DND-41 (cell line): ENCODE measurements at regions not wholly inside any gene's neighbourhood (a gene's known extent, or its start where the extent isn't known, plus 50 kb on each side); places are given as distances from the start of the nearest gene placed in this dataset.

Source experiments
- ATAC-seq: fragments of 200-7000 bp; cut with Tn5 transposase; 3 replicates; pipeline ENCODE4 v1.9.1; 2021; ENCODE audit warnings: low read depth; ENCODE audit not compliant: insufficient read depth
- DNase-seq: peaks from one replicate; pipeline ENCODE4 v3.0.0-alpha.2; 2020
- H2AFZ ChIP-seq: 2 replicates; pipeline ENCODE4 v1.6.0; 2012; ENCODE audit warnings: low read depth, low read length
- H3K27ac ChIP-seq: 2 replicates; pipeline ENCODE4 v1.5.1; 2012; ENCODE audit warnings: low read length, inconsistent platforms
- H3K27me3 ChIP-seq: fragments of 200-600 bp; sonication (generic); 2 replicates; pipeline ENCODE4 v1.6.0; 2012; ENCODE audit warnings: low read length, mild to moderate bottlenecking, inconsistent platforms; ENCODE audit not compliant: insufficient read depth, poor library complexity
- H3K36me3 ChIP-seq: 2 replicates; pipeline ENCODE4 v1.5.1; 2012; ENCODE audit warnings: low read length, inconsistent platforms; ENCODE audit not compliant: insufficient read depth
- H3K4me1 ChIP-seq: 2 replicates; pipeline ENCODE4 v1.5.1; 2012; ENCODE audit warnings: mild to moderate bottlenecking, low read length; ENCODE audit not compliant: insufficient read depth
- H3K4me2 ChIP-seq: 2 replicates; pipeline ENCODE4 v1.6.0; 2012; ENCODE audit warnings: mild to moderate bottlenecking, moderate library complexity, low read length, inconsistent platforms; ENCODE audit not compliant: insufficient read depth
- H3K4me3 ChIP-seq, 2 experiments: fragments of 200-600 bp in 1 of 2; shearing (Covaris generic) in 1 of 2; 2 replicates each; pipeline ENCODE4 v1.5.1; 2012 to 2016; ENCODE audit warnings: inconsistent platforms in 2 of 2, low read length in 2 of 2, mild to moderate bottlenecking in 2 of 2, low read depth in 1 of 2, moderate library complexity in 1 of 2
- H3K79me2 ChIP-seq: 2 replicates; pipeline ENCODE4 v1.6.0; 2012; ENCODE audit warnings: low read length, inconsistent platforms; ENCODE audit not compliant: insufficient read depth
- H3K9ac ChIP-seq: 2 replicates; pipeline ENCODE4 v1.6.0; 2012; ENCODE audit warnings: low read depth, mild to moderate bottlenecking, inconsistent platforms, low read length, moderate library complexity
- H3K9me3 ChIP-seq: 2 replicates; pipeline ENCODE4 v1.5.1; 2012; ENCODE audit warnings: low read length, moderate library complexity, mild to moderate bottlenecking, inconsistent platforms; ENCODE audit not compliant: insufficient read depth, severe bottlenecking
- H4K20me1 ChIP-seq: 2 replicates; pipeline ENCODE4 v1.6.0; 2012; ENCODE audit warnings: low read length; ENCODE audit not compliant: insufficient read depth
- EZH2 ChIP-seq: IDR thresholded peaks from 3 replicates; pipeline ENCODE4 v1.6.1; 2012; ENCODE audit warnings: borderline replicate concordance, low read depth, mild to moderate bottlenecking, moderate library complexity, low read length, inconsistent platforms; ENCODE audit not compliant: severe bottlenecking
- TF ChIP-seq, protein P1 (sequence below): IDR thresholded peaks from 2 replicates; pipeline ENCODE4 v1.5.1; 2012; ENCODE audit warnings: borderline replicate concordance, low read length, moderate library complexity, mild to moderate bottlenecking; ENCODE audit not compliant: poor library complexity, severe bottlenecking; ENCODE audit errors: extremely low read depth

DNA sequence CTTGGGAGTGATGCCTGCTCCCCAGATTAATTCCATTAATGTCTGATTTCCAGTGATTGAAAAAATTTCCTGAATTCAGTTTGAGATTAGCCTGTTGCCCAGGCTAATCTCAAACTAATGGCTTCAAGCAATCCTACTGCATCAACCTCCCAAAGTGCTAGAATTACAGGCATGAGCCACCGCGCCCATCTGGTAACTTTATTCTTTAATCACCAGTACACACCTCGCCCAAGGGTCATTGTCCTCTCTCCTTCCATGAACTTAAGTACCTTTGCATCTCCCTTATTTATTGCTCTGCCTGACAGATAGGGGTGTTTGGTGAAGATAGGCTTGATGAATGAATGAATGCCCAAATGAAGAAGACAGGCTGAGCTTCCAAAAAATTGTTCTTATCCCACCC lies 366.5 kb downstream of the SIPA1L2 start:
- Histone ChIP-seq H3K9me3 (no peaks in the 10 kb centered on the region), H3K36me3 (no peaks in the 10 kb centered on the region), H3K27ac (no peak overlapping the region), H3K9ac (no peak overlapping the region), H2AFZ (no peak overlapping the region), H3K4me1 (peaks cover 6% of the 10 kb centered on the region; the same call in 1 of the 2 replicates), H3K4me3 (no peak overlapping the region), H3K4me2 (no peak overlapping the region), H3K79me2 (no peaks in the 10 kb centered on the region), H3K27me3 (peaks cover 10% of the 10 kb centered on the region), H4K20me1 (no peaks in the 10 kb centered on the region)
- ATAC-seq: no peak
- DNase-seq: no peak
- TF ChIP-seq EZH2: no peak
- TF ChIP-seq, protein P1, sequence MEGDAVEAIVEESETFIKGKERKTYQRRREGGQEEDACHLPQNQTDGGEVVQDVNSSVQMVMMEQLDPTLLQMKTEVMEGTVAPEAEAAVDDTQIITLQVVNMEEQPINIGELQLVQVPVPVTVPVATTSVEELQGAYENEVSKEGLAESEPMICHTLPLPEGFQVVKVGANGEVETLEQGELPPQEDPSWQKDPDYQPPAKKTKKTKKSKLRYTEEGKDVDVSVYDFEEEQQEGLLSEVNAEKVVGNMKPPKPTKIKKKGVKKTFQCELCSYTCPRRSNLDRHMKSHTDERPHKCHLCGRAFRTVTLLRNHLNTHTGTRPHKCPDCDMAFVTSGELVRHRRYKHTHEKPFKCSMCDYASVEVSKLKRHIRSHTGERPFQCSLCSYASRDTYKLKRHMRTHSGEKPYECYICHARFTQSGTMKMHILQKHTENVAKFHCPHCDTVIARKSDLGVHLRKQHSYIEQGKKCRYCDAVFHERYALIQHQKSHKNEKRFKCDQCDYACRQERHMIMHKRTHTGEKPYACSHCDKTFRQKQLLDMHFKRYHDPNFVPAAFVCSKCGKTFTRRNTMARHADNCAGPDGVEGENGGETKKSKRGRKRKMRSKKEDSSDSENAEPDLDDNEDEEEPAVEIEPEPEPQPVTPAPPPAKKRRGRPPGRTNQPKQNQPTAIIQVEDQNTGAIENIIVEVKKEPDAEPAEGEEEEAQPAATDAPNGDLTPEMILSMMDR: no peak

DNA sequence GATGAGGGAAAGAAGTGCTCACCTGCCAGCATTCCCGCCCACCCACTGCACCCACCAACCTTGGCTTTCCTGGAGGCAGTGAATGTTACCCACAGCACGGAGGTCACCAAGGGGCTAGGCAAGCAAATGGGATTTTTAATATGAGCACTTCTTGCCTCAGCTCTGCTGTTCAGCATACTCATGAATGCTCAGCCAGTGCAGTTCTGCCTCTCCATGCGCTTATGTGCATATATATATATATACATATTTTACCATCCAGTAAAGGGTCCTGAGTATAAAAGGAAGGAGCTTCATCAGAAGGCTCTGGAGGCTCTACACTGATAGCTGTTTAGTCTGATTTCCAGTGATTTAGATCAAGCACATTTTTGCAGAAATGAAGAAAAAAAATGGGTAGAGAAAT lies 366.9 kb downstream of the SIPA1L2 start:
- TF ChIP-seq EZH2: no peak
- TF ChIP-seq, protein P1: no peak

DNA sequence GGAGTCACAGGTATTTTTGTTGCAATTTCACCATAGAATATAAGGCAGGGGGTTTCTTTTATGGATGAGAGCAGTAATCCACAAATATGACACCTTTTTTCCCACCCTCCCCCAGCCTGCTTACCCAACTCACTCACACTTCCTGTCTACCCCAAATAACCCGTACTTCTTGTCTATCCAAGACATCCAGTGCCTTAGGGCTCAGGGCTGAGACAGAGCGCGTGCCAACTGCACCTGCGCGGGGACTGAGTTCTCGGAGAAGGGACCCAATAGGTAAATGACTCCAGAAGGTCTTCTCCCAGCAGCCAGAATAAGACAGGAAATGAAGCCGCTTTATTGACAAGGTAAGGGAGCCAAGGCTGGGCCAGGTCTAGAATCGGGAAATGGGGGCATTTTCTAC lies 369.1 kb downstream of the SIPA1L2 start:
- H3K4me3 ChIP-seq: no peak overlapping the region
- H3K9ac ChIP-seq: no peak overlapping the region
- no peak overlapping the region for H2AFZ ChIP-seq
- H3K36me3 ChIP-seq: no peaks in the 10 kb centered on the region
- H3K27ac ChIP-seq: no peak overlapping the region
- TF ChIP-seq, protein P1: no peak
- TF ChIP-seq EZH2: no peak
- DNase-seq (no peak), ATAC-seq (peak; percentile 39; the same call in 1 of the 3 replicates)
- peaks cover 6% of the 10 kb centered on the region; the same call in 1 of the 2 replicates for H3K4me1 ChIP-seq
- H3K9me3 ChIP-seq: no peaks in the 10 kb centered on the region
- no peak overlapping the region for H3K4me2 ChIP-seq
- H3K79me2 ChIP-seq: no peaks in the 10 kb centered on the region
- H3K27me3 ChIP-seq: peaks cover 10% of the 10 kb centered on the region
- no peaks in the 10 kb centered on the region for H4K20me1 ChIP-seq

More for the DNA sequence above, 366.9 kb downstream of the SIPA1L2 start:
- no peaks in the 10 kb centered on the region for H3K9me3 ChIP-seq
- no peak overlapping the region for H3K4me3 ChIP-seq
- H2AFZ ChIP-seq: no peak overlapping the region
- no peak overlapping the region for H3K9ac ChIP-seq
- peaks cover 6% of the 10 kb centered on the region; the same call in 1 of the 2 replicates for H3K4me1 ChIP-seq
- no peak for DNase-seq
- H3K4me2 ChIP-seq: no peak overlapping the region
- peaks cover 6% of the 10 kb centered on the region for H3K27me3 ChIP-seq
- no peak overlapping the region for H3K27ac ChIP-seq
- H3K79me2 ChIP-seq: no peaks in the 10 kb centered on the region
- no peak for ATAC-seq
- H3K36me3 ChIP-seq: no peaks in the 10 kb centered on the region
- H4K20me1 ChIP-seq: no peaks in the 10 kb centered on the region

DNA sequence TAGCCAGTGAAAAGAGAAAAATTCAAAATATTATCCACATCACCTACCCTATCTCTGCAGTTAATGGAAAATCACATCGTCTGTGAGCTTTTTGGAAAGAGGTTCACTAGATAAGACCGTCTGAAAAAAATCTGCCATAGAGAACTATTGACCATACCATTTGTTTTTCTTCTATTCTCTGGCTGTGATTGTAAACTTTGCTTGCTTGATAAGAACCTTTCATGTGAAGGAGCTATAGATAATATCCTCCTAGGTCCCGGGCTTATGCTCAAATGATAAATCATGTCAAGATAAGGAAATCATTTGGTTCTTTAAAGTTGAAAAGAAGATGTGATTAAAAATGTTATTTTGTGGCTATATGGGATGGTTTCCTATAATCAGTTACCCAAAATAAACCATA lies 369.9 kb downstream of the SIPA1L2 start:
- TF ChIP-seq EZH2: no peak
- TF ChIP-seq, protein P1: no peak
- Histone ChIP-seq H3K4me2 (no peak overlapping the region), H3K79me2 (no peaks in the 10 kb centered on the region), H4K20me1 (no peaks in the 10 kb centered on the region), H3K9ac (no peak overlapping the region), H3K4me1 (peaks cover 6% of the 10 kb centered on the region; the same call in 1 of the 2 replicates), H3K4me3 (no peak overlapping the region), H2AFZ (no peak overlapping the region), H3K27me3 (peaks cover 10% of the 10 kb centered on the region), H3K27ac (no peak overlapping the region), H3K9me3 (no peaks in the 10 kb centered on the region), H3K36me3 (no peaks in the 10 kb centered on the region)
- no peak for DNase-seq
- ATAC-seq: no peak
